ENCODE measurements at regions not wholly inside any gene's neighbourhood (a gene's known extent, or its start where the extent isn't known, plus 50 kb on each side); places are given as distances from the start of the nearest gene placed in this dataset.
"Not testable (repeated sequence)": the region's sequence is repeated elsewhere in the genome, so short reads cannot be mapped to it uniquely, and the experiment has no call there.

- no peaks in the 10 kb centered on the region for H3K4me1 Mint-ChIP-seq
Observed at GRCh38 chr2:53342248-53342647, 425.4 kb upstream of the CHAC2 start.

DNA sequence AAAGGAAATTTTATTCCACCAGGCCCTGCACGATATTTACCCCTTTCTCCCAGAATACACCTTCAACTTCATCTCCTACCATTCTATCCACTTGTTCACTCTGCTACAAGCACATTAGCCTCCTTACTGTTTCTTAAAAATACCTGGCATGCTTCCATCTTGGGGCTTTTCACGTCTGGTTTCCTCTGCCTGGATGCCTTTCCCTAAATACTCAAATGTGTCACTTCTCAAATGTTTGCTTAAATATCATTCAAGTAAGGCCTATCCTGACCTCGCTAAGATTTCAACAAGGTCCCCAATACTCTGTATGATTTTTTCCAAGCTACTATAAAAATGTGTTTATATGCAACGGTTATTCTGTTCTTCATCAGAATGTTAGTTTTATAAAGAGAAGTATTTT is 433.0 kb upstream of the CHAC2 start:
- Mint-ChIP-seq H3K4me1 (no peaks in the 10 kb centered on the region), H3K27me3 (ENCODE audit: low read depth, poor library complexity) (no peaks in the 10 kb centered on the region), H3K36me3 (ENCODE audit: low read depth) (no peaks in the 10 kb centered on the region), H3K4me3 (no peak overlapping the region), H3K9me3 (no peaks in the 10 kb centered on the region), H3K27ac (no peak overlapping the region)
- no peak for DNase-seq
- TF ChIP-seq CTCF (IDR thresholded peaks at IDR 0.05) = no peak

More at GRCh38 chr2:53342248-53342647, 425.4 kb upstream of the CHAC2 start:
- no peaks in the 10 kb centered on the region for H3K36me3 Mint-ChIP-seq (ENCODE audit: low read depth)
- no peaks in the 10 kb centered on the region for H3K9me3 Mint-ChIP-seq
- TF ChIP-seq CTCF (IDR thresholded peaks at IDR 0.05) = no peak
- DNase-seq = no peak
- H3K27me3 Mint-ChIP-seq (ENCODE audit: low read depth, poor library complexity) = no peaks in the 10 kb centered on the region
- no peak overlapping the region for H3K27ac Mint-ChIP-seq
- H3K4me3 Mint-ChIP-seq = no peak overlapping the region

GRCh38 chr2:53331667-53332066 is 435.9 kb upstream of the CHAC2 start:
- Mint-ChIP-seq H3K36me3 (ENCODE audit: low read depth) (no peaks in the 10 kb centered on the region), H3K27ac (no peak overlapping the region), H3K27me3 (ENCODE audit: low read depth, poor library complexity) (no peaks in the 10 kb centered on the region), H3K4me1 (no peaks in the 10 kb centered on the region), H3K4me3 (no peak overlapping the region), H3K9me3 (no peaks in the 10 kb centered on the region)
- no peak for DNase-seq
- TF ChIP-seq CTCF (IDR thresholded peaks at IDR 0.05) = no peak

DNA sequence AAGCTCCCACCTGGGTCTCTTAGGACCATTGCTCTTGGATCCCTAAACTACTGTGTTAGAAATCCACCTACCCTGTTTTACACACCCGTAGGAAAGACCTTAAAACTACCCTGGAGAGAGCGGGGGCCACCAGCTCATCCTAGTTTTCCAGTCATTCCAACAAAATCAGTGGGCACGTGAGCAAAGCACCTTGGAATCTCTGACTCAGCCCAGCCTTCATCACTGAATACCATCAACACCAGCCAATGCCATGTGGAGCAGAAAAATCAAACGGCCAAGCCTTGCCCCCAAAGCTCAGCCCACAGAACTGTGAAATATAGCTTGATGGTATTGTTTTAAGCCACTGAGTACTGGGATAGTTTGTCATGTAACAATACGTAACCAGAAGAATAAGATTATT is 449.7 kb upstream of the CHAC2 start:
- no peak for TF ChIP-seq CTCF (IDR thresholded peaks at IDR 0.05)
- Mint-ChIP-seq H3K4me1 (no peaks in the 10 kb centered on the region), H3K27me3 (ENCODE audit: low read depth, poor library complexity) (no peaks in the 10 kb centered on the region), H3K4me3 (no peak overlapping the region), H3K9me3 (no peaks in the 10 kb centered on the region), H3K27ac (no peak overlapping the region), H3K36me3 (ENCODE audit: low read depth) (no peaks in the 10 kb centered on the region)
- DNase-seq = no peak

- Mint-ChIP-seq H3K4me1 (no peaks in the 10 kb centered on the region), H3K4me3 (no peak overlapping the region), H3K27me3 (ENCODE audit: low read depth, poor library complexity) (no peaks in the 10 kb centered on the region), H3K9me3 (no peaks in the 10 kb centered on the region), H3K27ac (no peak overlapping the region), H3K36me3 (ENCODE audit: low read depth) (no peaks in the 10 kb centered on the region)
- DNase-seq = no peak
- TF ChIP-seq CTCF (IDR thresholded peaks at IDR 0.05) = no peak
Observed at GRCh38 chr2:53315149-53315548, 452.5 kb upstream of the CHAC2 start.

- Mint-ChIP-seq H3K27me3 (ENCODE audit: low read depth, poor library complexity) (no peaks in the 10 kb centered on the region), H3K4me1 (no peaks in the 10 kb centered on the region), H3K36me3 (ENCODE audit: low read depth) (no peaks in the 10 kb centered on the region)
Observed at GRCh38 chr2:53314718-53315117, 452.9 kb upstream of the CHAC2 start.

GRCh38 chr2:53313644-53314043 is 454.0 kb upstream of the CHAC2 start:
- H3K36me3 Mint-ChIP-seq (ENCODE audit: low read depth); H3K4me3 Mint-ChIP-seq; DNase-seq; H3K4me1 Mint-ChIP-seq; H3K27me3 Mint-ChIP-seq (ENCODE audit: low read depth, poor library complexity); H3K9me3 Mint-ChIP-seq; H3K27ac Mint-ChIP-seq: not testable (repeated sequence)

More at GRCh38 chr2:53314718-53315117, 452.9 kb upstream of the CHAC2 start:
- Mint-ChIP-seq H3K27ac (no peak overlapping the region), H3K4me3 (no peak overlapping the region), H3K9me3 (no peaks in the 10 kb centered on the region)
- DNase-seq = no peak
- no peak for TF ChIP-seq CTCF (IDR thresholded peaks at IDR 0.05)
